ENCODE measurements at regions not wholly inside any gene's neighbourhood (a gene's known extent, or its start where the extent isn't known, plus 50 kb on each side); places are given as distances from the start of the nearest gene placed in this dataset.

GRCh38 chr11:8829556-8829955 is 81.4 kb upstream of the AKIP1 start:
- no peak overlapping the region for H3K4me2 ChIP-seq (ENCODE audit: insufficient read depth, low read length)
- no peaks in the 10 kb centered on the region for H3K36me3 ChIP-seq (ENCODE audit: control insufficient read depth, insufficient read depth, low read length)
- H3K79me2 ChIP-seq (ENCODE audit: control insufficient read depth, insufficient read depth, low read length) = no peaks in the 10 kb centered on the region
- POLR2A ChIA-PET = interaction anchor here (0.8 to 2.3 kb wide), 3 partner anchors 10 to 30 kb away, joined by 4 to 5 read pairs (median 4); no protein-coding TSS in a partner anchor
- CTCF ChIA-PET (ENCODE audit: low intra/inter-chr PET ratio) = no interaction called here
- no peak overlapping the region; a peak in 1 of 4 replicates for H3K9ac ChIP-seq (ENCODE audit: insufficient read depth in 1 of 2, low read depth in 2 of 2, low read length in 2 of 2)
- peaks cover 7 to 64% of the 10 kb centered on the region in 2 experiments; a peak in 3 of 5 replicates for H3K4me1 ChIP-seq (replicated peaks in 1 of 2; ENCODE audit: control insufficient read depth in 2 of 2, insufficient read depth in 2 of 2, low read length in 2 of 2)
- H3K27me3 ChIP-seq (ENCODE audit: control insufficient read depth in 2 of 2, insufficient read depth in 2 of 2, low read length in 2 of 2) = peaks cover 15 to 19% of the 10 kb centered on the region in 2 experiments; a peak in 4 of 5 replicates
- 14% methylated on average over 8 of the region's 8 CpGs for WGBS (ENCODE audit: insufficient coverage, low coverage, missing lambda C conversion rate)
- no peaks in the 10 kb centered on the region for H4K20me1 ChIP-seq (replicated peaks; ENCODE audit: control insufficient read depth, insufficient read depth, low read length)
- no peak overlapping the region for H3K4me3 ChIP-seq
- ATAC-seq (no peak; the same call in 1 of the 3 replicates), FAIRE-seq (no peak), DNase-seq (ENCODE audit: extremely low read depth in 1 of 4, low spot score in 3 of 4) (no peak)
- H3K9me1 ChIP-seq (ENCODE audit: control insufficient read depth, insufficient read depth, low read length) = no peaks in the 10 kb centered on the region
- H3K27ac ChIP-seq (ENCODE audit: extremely low read depth, low read depth, low read length) = no peak overlapping the region
- no peak for TF ChIP-seq ZNF165 (CRISPR knock-in tag; IDR thresholded peaks at IDR 0.05; ENCODE audit: borderline replicate concordance)
- TF ChIP-seq TCF7L2 (IDR thresholded peaks at IDR 0.05; ENCODE audit: low read depth, low read length) = no peak
- no peak for TF ChIP-seq ZNF408 (CRISPR knock-in tag; IDR thresholded peaks at IDR 0.05; ENCODE audit: low read depth)
- TF ChIP-seq NR2F6 (CRISPR knock-in tag; IDR thresholded peaks at IDR 0.05) = no peak
- no peak for TF ChIP-seq ZNF639 (CRISPR knock-in tag; conservative IDR thresholded peaks at IDR 0.05 in 1 of 2, IDR thresholded peaks at IDR 0.05 in 1 of 2)
- TF ChIP-seq ZFP30 (CRISPR knock-in tag; IDR thresholded peaks at IDR 0.05; ENCODE audit: borderline replicate concordance) = no peak
- TF ChIP-seq RNF2 (IDR thresholded peaks at IDR 0.05) = no peak
- TF ChIP-seq SAFB (IDR thresholded peaks at IDR 0.05; ENCODE audit: borderline replicate concordance, low read depth, low read length) = no peak
- no peak for TF ChIP-seq CAMTA2 (CRISPR knock-in tag; conservative IDR thresholded peaks at IDR 0.05)
- no peak for TF ChIP-seq NCOA2 (IDR thresholded peaks at IDR 0.05; ENCODE audit: partially characterized antibody in 2 of 2)
- no peak for TF ChIP-seq TOE1 (IDR thresholded peaks at IDR 0.05; ENCODE audit: borderline replicate concordance)
- TF ChIP-seq TOE1 (CRISPR knock-in tag; IDR thresholded peaks at IDR 0.05; ENCODE audit: borderline replicate concordance, low read depth) = no peak
- TF ChIP-seq SMAD2 (IDR thresholded peaks at IDR 0.05; ENCODE audit: low read depth, low read length) = no peak
- no peak for TF ChIP-seq CBX8 (IDR thresholded peaks at IDR 0.05; ENCODE audit: borderline replicate concordance, extremely low read depth, low read depth, low read length, poor library complexity, severe bottlenecking)
- TF ChIP-seq IRF1 (CRISPR knock-in tag; IDR thresholded peaks at IDR 0.05; ENCODE audit: borderline replicate concordance) = no peak
- no peak for TF ChIP-seq BCLAF1 (IDR thresholded peaks at IDR 0.05; ENCODE audit: borderline replicate concordance in 1 of 2, control insufficient read depth in 1 of 2, low read depth in 2 of 2, low read length in 1 of 2)
- intact Hi-C loops (cut with micrococcal nuclease) = no loop called here
- in situ Hi-C loops (cut with MboI) = no loop called here
- H2AFZ ChIP-seq (ENCODE audit: low read depth, low read length) = peak overlapping the region; percentile 47; the same call in 1 of the 2 replicates
- H3K9me3 ChIP-seq (replicated peaks; ENCODE audit: control insufficient read depth, insufficient read depth, low read depth, low read length) = no peaks in the 10 kb centered on the region
- BruUV-seq (replicated peaks) = no TSS peak

Measured in K562 (cell line).